ENCODE measurements at regions not wholly inside any gene's neighbourhood (a gene's known extent, or its start where the extent isn't known, plus 50 kb on each side); places are given as distances from the start of the nearest gene placed in this dataset.

DNA sequence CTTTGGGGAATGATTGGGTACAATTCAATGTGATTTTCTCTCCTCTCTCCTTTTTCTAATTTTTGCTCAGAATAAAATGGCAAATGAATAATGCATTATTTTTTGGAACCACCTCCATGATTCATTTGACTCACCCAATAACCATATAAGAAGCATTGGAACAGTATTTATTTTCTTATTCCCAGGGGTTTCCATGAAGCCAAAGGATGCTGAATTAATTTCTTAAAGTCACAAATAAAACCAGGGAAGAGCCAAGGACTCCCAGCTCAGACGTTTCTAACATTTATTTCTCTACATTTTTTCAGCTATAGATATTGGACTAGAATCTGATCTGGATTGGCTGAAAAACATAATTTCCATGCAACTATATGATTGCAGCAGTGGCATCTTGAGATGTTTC is 735.2 kb upstream of the ANKRD30A start:
- H3K27ac ChIP-seq (ENCODE audit: insufficient read depth, low read depth, low read length, poor library complexity, severe bottlenecking): no peak overlapping the region
- H3K27me3 ChIP-seq (ENCODE audit: control insufficient read depth, insufficient read depth, low read length, poor library complexity, severe bottlenecking): no peaks in the 10 kb centered on the region
- no peaks in the 10 kb centered on the region for H3K9me3 ChIP-seq (ENCODE audit: control insufficient read depth, low read length)
- H3K36me3 ChIP-seq (ENCODE audit: control insufficient read depth, insufficient read depth, low read length): no peaks in the 10 kb centered on the region
- no peaks in the 10 kb centered on the region for H3K4me1 ChIP-seq (ENCODE audit: control insufficient read depth, insufficient read depth, low read length)
- H3K4me3 ChIP-seq (ENCODE audit: insufficient read depth, low read depth, low read length): no peak overlapping the region
- 89% methylated on average over 1 of the region's 1 CpG; no CpG with 5 or more reads in 1 of the 2 experiments for WGBS, 2 experiments

GRCh38 chr10:36388166-36388565 is 737.2 kb upstream of the ANKRD30A start:
- Histone ChIP-seq H3K27me3 (ENCODE audit: control insufficient read depth, insufficient read depth, low read length, poor library complexity, severe bottlenecking) (no peaks in the 10 kb centered on the region), H3K9me3 (ENCODE audit: control insufficient read depth, low read length) (no peaks in the 10 kb centered on the region), H3K36me3 (ENCODE audit: control insufficient read depth, insufficient read depth, low read length) (no peaks in the 10 kb centered on the region), H3K4me1 (ENCODE audit: control insufficient read depth, insufficient read depth, low read length) (no peaks in the 10 kb centered on the region), H3K27ac (ENCODE audit: insufficient read depth, low read depth, low read length, poor library complexity, severe bottlenecking) (no peak overlapping the region), H3K4me3 (ENCODE audit: insufficient read depth, low read depth, low read length) (no peak overlapping the region)
- 86 to 90% methylated on average over 1 to 3 of the region's 3 CpGs for WGBS, 2 experiments

DNA sequence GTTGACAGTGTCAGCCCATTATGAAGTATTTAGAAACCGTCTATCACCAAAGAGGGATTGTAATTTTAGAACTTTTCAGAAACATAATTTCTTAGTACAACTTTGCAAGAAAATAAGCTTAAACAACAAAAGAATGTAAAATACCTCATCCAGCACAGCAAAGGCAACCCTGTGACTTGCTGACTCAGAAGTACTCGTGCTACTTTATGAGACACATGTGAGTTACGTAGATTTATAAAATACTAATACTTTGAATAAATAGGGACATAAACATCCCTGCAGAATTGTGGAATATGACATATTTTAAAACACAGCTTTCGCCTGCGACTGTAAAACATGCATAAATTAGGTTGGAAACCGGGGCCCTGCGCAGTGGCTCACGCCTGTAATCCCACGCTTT is 739.7 kb upstream of the ANKRD30A start:
- H3K27ac ChIP-seq (ENCODE audit: insufficient read depth, low read depth, low read length, poor library complexity, severe bottlenecking): no peak overlapping the region
- no peaks in the 10 kb centered on the region for H3K27me3 ChIP-seq (ENCODE audit: control insufficient read depth, insufficient read depth, low read length, poor library complexity, severe bottlenecking)
- no peaks in the 10 kb centered on the region for H3K9me3 ChIP-seq (ENCODE audit: control insufficient read depth, low read length)
- H3K4me3 ChIP-seq (ENCODE audit: insufficient read depth, low read depth, low read length): no peak overlapping the region
- no peaks in the 10 kb centered on the region for H3K36me3 ChIP-seq (ENCODE audit: control insufficient read depth, insufficient read depth, low read length)
- WGBS, 2 experiments: 94 to 95% methylated on average over 7 of the region's 9 CpGs
- no peaks in the 10 kb centered on the region for H3K4me1 ChIP-seq (ENCODE audit: control insufficient read depth, insufficient read depth, low read length)

DNA sequence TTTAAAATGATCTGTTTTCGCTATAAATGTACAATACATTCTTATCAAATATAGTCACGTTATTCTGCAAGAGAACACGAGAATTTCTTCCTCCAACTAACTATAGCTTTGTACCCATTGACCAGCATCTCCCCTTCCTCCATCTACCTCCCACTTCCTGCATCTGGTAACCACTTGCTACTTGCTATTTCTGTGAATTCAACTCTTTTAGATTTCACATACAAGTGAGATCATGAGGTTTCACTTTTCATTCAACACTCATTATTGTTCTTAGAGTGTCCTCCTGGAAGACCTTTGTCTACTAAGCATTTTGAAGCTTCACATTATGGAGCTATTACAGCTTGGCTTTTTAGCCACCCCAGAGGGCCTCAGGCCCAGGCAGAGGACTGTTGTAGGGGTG is 741.3 kb upstream of the FZD8 start:
- Histone ChIP-seq H3K27ac (ENCODE audit: insufficient read depth, low read depth, low read length, poor library complexity, severe bottlenecking) (no peak overlapping the region), H3K4me1 (ENCODE audit: control insufficient read depth, insufficient read depth, low read length) (no peaks in the 10 kb centered on the region), H3K9me3 (ENCODE audit: control insufficient read depth, low read length) (no peaks in the 10 kb centered on the region), H3K4me3 (ENCODE audit: insufficient read depth, low read depth, low read length) (no peak overlapping the region), H3K27me3 (ENCODE audit: control insufficient read depth, insufficient read depth, low read length, poor library complexity, severe bottlenecking) (no peaks in the 10 kb centered on the region), H3K36me3 (ENCODE audit: control insufficient read depth, insufficient read depth, low read length) (no peaks in the 10 kb centered on the region)
- WGBS, 2 experiments: 92 to 97% methylated on average over 3 of the region's 3 CpGs

DNA sequence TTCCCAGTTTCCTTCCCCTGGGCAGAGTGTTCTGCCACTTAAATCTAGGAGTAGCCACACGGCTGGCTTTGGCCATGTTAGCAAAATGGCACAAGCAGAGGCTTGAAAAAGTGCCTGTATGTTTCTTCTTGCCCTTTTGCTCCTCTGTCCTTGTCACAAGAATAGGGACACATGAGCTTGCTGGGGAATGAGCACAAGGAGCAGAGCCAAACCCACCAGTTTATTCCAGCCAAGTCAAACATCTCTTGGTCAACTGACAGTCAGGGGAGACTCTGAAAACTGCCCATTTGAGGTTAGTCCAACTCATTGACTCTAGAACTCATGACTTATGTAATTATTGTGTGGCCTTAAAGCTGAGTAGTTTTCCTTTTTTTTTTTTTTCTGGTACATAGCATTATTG is 739.7 kb upstream of the FZD8 start:
- Histone ChIP-seq H3K4me1 (ENCODE audit: control insufficient read depth, insufficient read depth, low read length) (no peaks in the 10 kb centered on the region), H3K27me3 (ENCODE audit: control insufficient read depth, insufficient read depth, low read length, poor library complexity, severe bottlenecking) (no peaks in the 10 kb centered on the region), H3K36me3 (ENCODE audit: control insufficient read depth, insufficient read depth, low read length) (no peaks in the 10 kb centered on the region), H3K4me3 (ENCODE audit: insufficient read depth, low read depth, low read length) (no peak overlapping the region), H3K9me3 (ENCODE audit: control insufficient read depth, low read length) (no peaks in the 10 kb centered on the region), H3K27ac (ENCODE audit: insufficient read depth, low read depth, low read length, poor library complexity, severe bottlenecking) (no peak overlapping the region)
- WGBS, 2 experiments: 57 to 73% methylated on average over 1 of the region's 1 CpG

- WGBS, 2 experiments: 93 to 95% methylated on average over 2 of the region's 2 CpGs
These were observed 738.4 kb upstream of the FZD8 start for GRCh38 chr10:36380538-36380937.

DNA sequence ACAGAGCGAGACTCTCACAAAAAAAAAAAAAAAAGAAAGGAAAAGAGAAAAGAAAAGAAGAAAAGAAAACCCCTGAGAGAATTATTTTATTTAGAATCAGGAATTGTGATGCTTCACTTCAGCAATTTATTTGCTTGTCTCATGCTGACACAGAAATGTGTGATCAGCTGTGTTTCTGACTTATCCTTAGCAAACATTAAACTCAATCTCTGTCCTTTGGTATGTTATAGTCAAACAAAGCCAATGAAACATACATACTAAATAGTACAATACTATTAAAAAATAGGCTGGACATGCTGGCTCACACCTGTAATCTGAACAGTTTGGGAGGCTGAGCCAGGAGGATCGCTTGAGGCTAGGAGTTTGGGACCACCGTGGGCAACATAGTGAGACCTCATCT is 733.0 kb upstream of the FZD8 start:
- H3K36me3 ChIP-seq (ENCODE audit: control insufficient read depth, insufficient read depth, low read length): no peaks in the 10 kb centered on the region
- H3K9me3 ChIP-seq (ENCODE audit: control insufficient read depth, low read length): no peaks in the 10 kb centered on the region
- H3K4me3 ChIP-seq (ENCODE audit: insufficient read depth, low read depth, low read length): no peak overlapping the region
- 92 to 97% methylated on average over 3 of the region's 3 CpGs for WGBS, 2 experiments
- H3K4me1 ChIP-seq (ENCODE audit: control insufficient read depth, insufficient read depth, low read length): no peaks in the 10 kb centered on the region
- no peaks in the 10 kb centered on the region for H3K27me3 ChIP-seq (ENCODE audit: control insufficient read depth, insufficient read depth, low read length, poor library complexity, severe bottlenecking)
- no peak overlapping the region for H3K27ac ChIP-seq (ENCODE audit: insufficient read depth, low read depth, low read length, poor library complexity, severe bottlenecking)

More at GRCh38 chr10:36380538-36380937, 738.4 kb upstream of the FZD8 start:
- Histone ChIP-seq H3K27ac (ENCODE audit: insufficient read depth, low read depth, low read length, poor library complexity, severe bottlenecking) (no peak overlapping the region), H3K27me3 (ENCODE audit: control insufficient read depth, insufficient read depth, low read length, poor library complexity, severe bottlenecking) (no peaks in the 10 kb centered on the region), H3K9me3 (ENCODE audit: control insufficient read depth, low read length) (no peaks in the 10 kb centered on the region), H3K4me1 (ENCODE audit: control insufficient read depth, insufficient read depth, low read length) (no peaks in the 10 kb centered on the region), H3K36me3 (ENCODE audit: control insufficient read depth, insufficient read depth, low read length) (no peaks in the 10 kb centered on the region), H3K4me3 (ENCODE audit: insufficient read depth, low read depth, low read length) (no peak overlapping the region)

- Histone ChIP-seq H3K9me3 (ENCODE audit: control insufficient read depth, low read length) (no peaks in the 10 kb centered on the region), H3K4me1 (ENCODE audit: control insufficient read depth, insufficient read depth, low read length) (no peaks in the 10 kb centered on the region), H3K4me3 (ENCODE audit: insufficient read depth, low read depth, low read length) (no peak overlapping the region), H3K36me3 (ENCODE audit: control insufficient read depth, insufficient read depth, low read length) (no peaks in the 10 kb centered on the region), H3K27me3 (ENCODE audit: control insufficient read depth, insufficient read depth, low read length, poor library complexity, severe bottlenecking) (no peaks in the 10 kb centered on the region), H3K27ac (ENCODE audit: insufficient read depth, low read depth, low read length, poor library complexity, severe bottlenecking) (no peak overlapping the region)
- 66 to 70% methylated on average over 7 of the region's 8 CpGs for WGBS, 2 experiments
These were observed 731.5 kb upstream of the FZD8 start for GRCh38 chr10:36373424-36374096.

DNA sequence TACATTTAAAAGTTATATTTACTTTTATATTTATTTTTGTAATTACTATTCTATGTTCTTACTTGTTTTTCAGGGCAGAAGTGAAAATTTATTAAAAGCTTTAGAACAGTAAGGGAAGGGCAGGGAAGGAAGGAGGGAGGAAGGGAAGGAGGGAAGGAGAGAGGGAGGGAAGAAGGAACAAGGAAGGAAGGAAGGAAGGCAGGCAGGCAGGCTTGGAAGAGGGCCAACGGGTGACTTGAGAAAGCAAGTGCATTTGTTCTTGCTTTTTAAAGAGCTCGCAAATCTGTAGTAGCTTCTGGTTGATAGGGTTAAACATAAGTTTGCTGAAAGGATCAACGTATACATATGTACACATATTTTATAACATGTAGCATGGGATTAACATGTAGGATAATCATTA is 725.3 kb upstream of the FZD8 start:
- WGBS, 2 experiments: 81 to 91% methylated on average over 1 to 2 of the region's 3 CpGs
- Histone ChIP-seq H3K27me3 (ENCODE audit: control insufficient read depth, insufficient read depth, low read length, poor library complexity, severe bottlenecking) (no peaks in the 10 kb centered on the region), H3K9me3 (ENCODE audit: control insufficient read depth, low read length) (no peaks in the 10 kb centered on the region), H3K27ac (ENCODE audit: insufficient read depth, low read depth, low read length, poor library complexity, severe bottlenecking) (no peak overlapping the region), H3K36me3 (ENCODE audit: control insufficient read depth, insufficient read depth, low read length) (no peaks in the 10 kb centered on the region), H3K4me3 (ENCODE audit: insufficient read depth, low read depth, low read length) (no peak overlapping the region), H3K4me1 (ENCODE audit: control insufficient read depth, insufficient read depth, low read length) (no peaks in the 10 kb centered on the region)

DNA sequence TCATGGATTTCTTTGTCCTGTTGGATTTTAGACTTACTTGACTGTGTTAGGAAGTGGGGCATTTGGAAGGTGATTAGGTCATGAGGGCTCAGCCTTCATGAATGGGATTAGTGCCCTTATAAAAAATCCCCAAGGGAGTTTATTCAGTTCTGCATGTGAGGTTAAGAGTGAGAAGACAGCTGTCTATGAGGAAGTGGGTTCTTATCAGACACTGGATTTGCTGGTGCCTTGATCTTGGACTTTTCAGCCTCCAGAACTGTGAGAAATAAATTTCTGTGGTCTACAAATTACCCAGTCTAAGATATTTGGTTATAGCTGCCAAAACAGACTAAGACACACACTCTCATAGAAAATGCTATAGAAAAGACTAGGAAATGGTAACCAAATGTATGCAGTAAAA is 724.7 kb upstream of the FZD8 start:
- H3K27me3 ChIP-seq (ENCODE audit: control insufficient read depth, insufficient read depth, low read length, poor library complexity, severe bottlenecking): no peaks in the 10 kb centered on the region
- H3K9me3 ChIP-seq (ENCODE audit: control insufficient read depth, low read length): no peaks in the 10 kb centered on the region
- no peaks in the 10 kb centered on the region for H3K36me3 ChIP-seq (ENCODE audit: control insufficient read depth, insufficient read depth, low read length)
- no peak overlapping the region for H3K27ac ChIP-seq (ENCODE audit: insufficient read depth, low read depth, low read length, poor library complexity, severe bottlenecking)
- H3K4me1 ChIP-seq (ENCODE audit: control insufficient read depth, insufficient read depth, low read length): no peaks in the 10 kb centered on the region
- no peak overlapping the region for H3K4me3 ChIP-seq (ENCODE audit: insufficient read depth, low read depth, low read length)

GRCh38 chr10:36366065-36366464 is 724.0 kb upstream of the FZD8 start:
- no peak overlapping the region for H3K4me3 ChIP-seq (ENCODE audit: insufficient read depth, low read depth, low read length)
- no peaks in the 10 kb centered on the region for H3K27me3 ChIP-seq (ENCODE audit: control insufficient read depth, insufficient read depth, low read length, poor library complexity, severe bottlenecking)
- H3K27ac ChIP-seq (ENCODE audit: insufficient read depth, low read depth, low read length, poor library complexity, severe bottlenecking): no peak overlapping the region
- H3K9me3 ChIP-seq (ENCODE audit: control insufficient read depth, low read length): no peaks in the 10 kb centered on the region
- WGBS, 2 experiments: 97 to 99% methylated on average over 2 of the region's 2 CpGs
- no peaks in the 10 kb centered on the region for H3K4me1 ChIP-seq (ENCODE audit: control insufficient read depth, insufficient read depth, low read length)
- H3K36me3 ChIP-seq (ENCODE audit: control insufficient read depth, insufficient read depth, low read length): no peaks in the 10 kb centered on the region

Data from ectodermal cell (in vitro differentiated cells).